GM12878 (cell line): ENCODE measurements at regions not wholly inside any gene's neighbourhood (a gene's known extent, or its start where the extent isn't known, plus 50 kb on each side); places are given as distances from the start of the nearest gene placed in this dataset.

Source experiments
- ATAC-seq: fragments of 200-7000 bp; cut with Tn5 transposase; 3 replicates; pipeline ENCODE4 v1.9.1; 2020; ENCODE audit warnings: mild to moderate bottlenecking, moderate library complexity
- BruUV-seq: library from RNA; stranded (reverse); fragments of 400-500 nt; replicated peaks from 2 replicates; lab custom pipeline; 2021; lab: Mats Ljungman, UMichigan
- CTCF ChIA-PET: fragments of 300-600 bp; sonication (Branson Sonifier 250); formaldehyde crosslinking; extraction: SDS; loops from one replicate; lab custom pipeline; 2021; ENCODE audit warnings: inconsistent platforms; lab: Yijun Ruan, JAX
- POLR2A ChIA-PET: fragments of 350-600 bp; formaldehyde crosslinking; extraction: SDS; loops from one replicate; lab custom pipeline; 2021; ENCODE audit warnings: inconsistent platforms; lab: Charles Lee
- RAD21 ChIA-PET: fragments of 300-600 bp; sonication (Branson Sonifier 250); formaldehyde crosslinking; loops from one replicate; lab custom pipeline; 2023; ENCODE audit warnings: antibody characterized with exemption; ENCODE audit not compliant: unreplicated experiment; lab: Charles Lee
- SMC1A ChIA-PET: fragments of 300-600 bp; sonication (Branson Sonifier 250); formaldehyde crosslinking; loops from one replicate; lab custom pipeline; 2023; ENCODE audit not compliant: unreplicated experiment, uncharacterized antibody; lab: Charles Lee
- DNase-seq: peaks from one replicate; pipeline ENCODE4 v3.0.0-alpha.2; 2011; ENCODE audit warnings: low read depth, low spot score
- FAIRE-seq: peaks from 3 replicates; lab custom pipeline; 2011; peaks lifted over from hg19 to GRCh38; lab: Jason Lieb, UNC
- H2AFZ ChIP-seq: 2 replicates; pipeline ENCODE4 v1.6.0; 2011; ENCODE audit warnings: low read depth, low read length, control low read depth; ENCODE audit not compliant: control insufficient read depth
- H3K27ac ChIP-seq: 2 replicates; pipeline ENCODE4 v1.5.1; 2011; ENCODE audit warnings: control low read depth; ENCODE audit not compliant: control insufficient read depth, insufficient read depth
- H3K27me3 ChIP-seq, 2 experiments: replicated peaks in 1 of 2; 2 replicates each; pipeline versions ENCODE4 v1.6.0 to v1.6.1; 2011; ENCODE audit warnings: low read length in 1 of 2; ENCODE audit not compliant: control insufficient read depth in 2 of 2, insufficient read depth in 2 of 2
- H3K36me3 ChIP-seq, 2 experiments: 2 replicates each; pipeline ENCODE4 v1.5.1; 2011; ENCODE audit warnings: low read length in 1 of 2; ENCODE audit not compliant: control insufficient read depth in 2 of 2, insufficient read depth in 2 of 2
- H3K4me1 ChIP-seq: 2 replicates; pipeline ENCODE4 v1.6.1; 2011; ENCODE audit warnings: mild to moderate bottlenecking, low read length, moderate library complexity, mixed read lengths; ENCODE audit not compliant: control insufficient read depth, insufficient read depth
- H3K4me2 ChIP-seq: 2 replicates; pipeline ENCODE4 v1.6.0; 2011; ENCODE audit warnings: control low read depth; ENCODE audit not compliant: control insufficient read depth, insufficient read depth
- H3K4me3 ChIP-seq: fragments of 200-600 bp; sonication (generic); 2 replicates; pipeline ENCODE4 v1.5.1; 2016
- H3K79me2 ChIP-seq: 2 replicates; pipeline ENCODE4 v1.6.0; 2011; ENCODE audit warnings: low read length; ENCODE audit not compliant: control insufficient read depth, insufficient read depth
- H3K9ac ChIP-seq: 2 replicates; pipeline ENCODE4 v1.8.0; 2011; ENCODE audit warnings: low read length, control low read depth, mixed read lengths; ENCODE audit not compliant: control insufficient read depth, insufficient read depth
- H3K9me3 ChIP-seq: replicated peaks from 3 replicates; pipeline ENCODE4 v1.5.1; 2011; ENCODE audit warnings: mild to moderate bottlenecking, low read length; ENCODE audit not compliant: control insufficient read depth, insufficient read depth
- H4K20me1 ChIP-seq: 2 replicates; pipeline ENCODE4 v1.6.0; 2011; ENCODE audit not compliant: control insufficient read depth, insufficient read depth
- ATF2 ChIP-seq: IDR thresholded peaks from 2 replicates; pipeline ENCODE4 v1.6.1; 2012; ENCODE audit warnings: low read length, inconsistent platforms
- EED ChIP-seq: sonication (generic); IDR thresholded peaks from 2 replicates; pipeline ENCODE4 v1.6.1; 2016; ENCODE audit warnings: antibody characterized with exemption, low read depth
- ESRRA ChIP-seq: IDR thresholded peaks from 2 replicates; pipeline ENCODE4 v1.6.1; 2012; ENCODE audit warnings: mild to moderate bottlenecking, low read length, improper control_type of control experiment
- GABPA ChIP-seq: IDR thresholded peaks from 2 replicates; pipeline ENCODE4 v1.6.1; 2014; ENCODE audit warnings: antibody characterized with exemption, low read depth, mild to moderate bottlenecking, inconsistent platforms
- MEF2B ChIP-seq: fragments of 450-650 bp; IDR thresholded peaks from 2 replicates; pipeline ENCODE4 v1.6.1; 2018; ENCODE audit warnings: mild to moderate bottlenecking, moderate library complexity; ENCODE audit not compliant: partially characterized antibody, poor library complexity, severe bottlenecking
- POLR2AphosphoS2 ChIP-seq: IDR thresholded peaks from 2 replicates; pipeline ENCODE4 v1.6.1; 2011; ENCODE audit warnings: low read depth, mild to moderate bottlenecking, low read length, improper control_type of control experiment, moderate library complexity
- RAD21 ChIP-seq: IDR thresholded peaks from 2 replicates; pipeline ENCODE4 v1.6.1; 2011; ENCODE audit warnings: mild to moderate bottlenecking, low read depth, low read length, moderate library complexity; ENCODE audit not compliant: insufficient read depth
- RFX5 ChIP-seq: IDR thresholded peaks from 2 replicates; pipeline ENCODE4 v1.6.1; 2011; ENCODE audit warnings: low read depth, low read length, improper control_type of control experiment
- SMC3 ChIP-seq: IDR thresholded peaks from 2 replicates; pipeline ENCODE4 v1.6.1; 2011; ENCODE audit warnings: low read length, improper control_type of control experiment, borderline replicate concordance
- STAT3 ChIP-seq: IDR thresholded peaks from 2 replicates; pipeline ENCODE4 v1.6.1; 2011; ENCODE audit warnings: low read depth, low read length, improper control_type of control experiment
- ZBED1 ChIP-seq: IDR thresholded peaks from 2 replicates; pipeline ENCODE4 v1.6.1; 2016; ENCODE audit warnings: borderline replicate concordance
- ZBTB11 ChIP-seq: fragments of 450-650 bp; formaldehyde crosslinking; IDR thresholded peaks from 2 replicates; pipeline ENCODE4 v1.5.0; 2022; ENCODE audit warnings: mild to moderate bottlenecking, missing genetic modification characterization
- ZZZ3 ChIP-seq: IDR thresholded peaks from 2 replicates; pipeline ENCODE4 v1.6.1; 2011; ENCODE audit warnings: low read depth; ENCODE audit not compliant: control insufficient read depth, insufficient read length
- WGBS: methylation state at CpG from one replicate; pipeline ENCODE4 v1.1.6; 2016; ENCODE audit warnings: low lambda C conversion rate; ENCODE audit not compliant: insufficient replicate concordance, insufficient coverage; ENCODE audit errors: missing lambda C conversion rate; 5-methylcytosine and 5-hydroxymethylcytosine counted together
- in situ Hi-C: fragments of 300-500 bp; cut with MboI; formaldehyde crosslinking; loops from 9 replicates; pipeline ENCODE4 v1.14.3; 2018; ENCODE audit warnings: mixed read lengths
- intact Hi-C: fragments of 100-400 bp; cut with micrococcal nuclease; formaldehyde crosslinking; loops from one replicate; pipeline ENCODE4 v1.14.2; 2022; ENCODE audit not compliant: unreplicated experiment

DNA sequence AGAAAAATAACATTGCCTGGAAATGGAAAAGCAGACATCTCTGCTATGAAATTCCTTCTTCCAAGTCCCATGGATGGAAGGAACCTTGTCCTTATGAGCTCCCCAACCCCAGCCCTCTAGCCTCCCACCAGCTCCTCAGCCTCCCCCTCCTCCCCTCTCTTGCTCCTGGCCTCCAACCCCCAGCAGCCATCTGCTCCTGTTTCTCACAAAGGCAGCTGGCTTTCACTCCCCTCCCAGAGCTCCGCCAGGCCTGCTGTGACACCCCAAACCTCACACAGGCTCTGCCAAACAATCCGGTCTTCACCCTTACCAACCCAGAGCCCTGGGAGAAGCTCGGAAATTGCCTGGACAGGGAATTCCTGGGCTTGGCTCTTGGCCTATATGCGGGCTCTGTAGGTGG, 69.2 kb downstream of the KLHDC7A start:
- CTCF ChIA-PET, result no interaction called here
- SMC1A ChIA-PET, result no interaction called here
- TF ChIP-seq POLR2AphosphoS2 (no peak), RAD21 (no peak), ESRRA (no peak), GABPA (no peak), SMC3 (no peak), ATF2 (no peak), RFX5 (no peak)
- Histone ChIP-seq H3K9ac (no peak overlapping the region), H3K9me3 (no peaks in the 10 kb centered on the region), H3K4me1 (no peaks in the 10 kb centered on the region), H3K4me3 (no peak overlapping the region), H3K36me3 (no peaks in the 10 kb centered on the region), H4K20me1 (no peaks in the 10 kb centered on the region), H3K79me2 (no peaks in the 10 kb centered on the region), H3K4me2 (no peak overlapping the region), H3K27ac (no peak overlapping the region), H2AFZ (no peak overlapping the region), H3K27me3 (peaks cover 0 to 3% of the 10 kb centered on the region in 2 experiments; a peak in 3 of 4 replicates)
- in situ Hi-C loops, result no loop called here
- DNase-seq (no peak), FAIRE-seq (no peak), ATAC-seq (no peak)
- BruUV-seq, result no TSS peak
- intact Hi-C loops, result no loop called here
- 15% methylated on average over 4 of the region's 4 CpGs for WGBS
- POLR2A ChIA-PET, result no interaction called here
- RAD21 ChIA-PET, result no interaction called here

DNA sequence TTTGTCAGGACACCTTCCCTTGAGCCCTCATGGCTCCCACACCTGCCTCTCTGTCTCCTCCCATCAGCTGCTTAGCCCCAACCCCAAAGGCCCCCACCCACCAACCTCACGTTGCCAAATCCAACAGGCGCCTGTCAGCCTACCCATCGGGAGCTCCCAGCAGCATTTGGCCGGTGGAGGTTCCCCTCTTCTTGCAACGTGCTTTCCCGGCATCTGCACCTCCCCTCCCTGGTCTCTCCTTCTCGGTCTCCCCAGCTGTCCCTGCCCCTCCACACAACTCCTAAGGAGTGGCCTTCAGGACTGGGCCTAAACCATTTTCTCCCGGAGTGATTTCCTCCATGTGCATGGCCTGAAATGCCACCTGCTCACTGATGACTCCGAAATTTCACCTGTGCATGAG, 71.9 kb downstream of the KLHDC7A start:
- peaks cover 2 to 4% of the 10 kb centered on the region in 2 experiments; a peak in 3 of 4 replicates for H3K27me3 ChIP-seq
- H3K4me2 ChIP-seq, result no peak overlapping the region
- H3K4me3 ChIP-seq, result no peak overlapping the region
- H3K27ac ChIP-seq, result no peak overlapping the region
- FAIRE-seq (no peak), ATAC-seq (no peak), DNase-seq (no peak)
- no peak overlapping the region for H3K9ac ChIP-seq
- ChIA-PET RAD21 (no interaction called here), POLR2A (no interaction called here), CTCF (no interaction called here), SMC1A (interaction anchor here (0.6 kb wide), 1 partner anchor 78 kb away, joined by 4 read pairs; no protein-coding TSS in a partner anchor)
- intact Hi-C loops (no loop called here), in situ Hi-C loops (no loop called here)
- H3K79me2 ChIP-seq, result no peaks in the 10 kb centered on the region
- WGBS, result 18% methylated on average over 9 of the region's 9 CpGs
- H3K4me1 ChIP-seq, result no peaks in the 10 kb centered on the region
- no peak overlapping the region for H2AFZ ChIP-seq
- no TSS peak for BruUV-seq
- no peaks in the 10 kb centered on the region for H3K36me3 ChIP-seq
- H4K20me1 ChIP-seq, result no peaks in the 10 kb centered on the region
- H3K9me3 ChIP-seq, result no peaks in the 10 kb centered on the region
- TF ChIP-seq MEF2B (no peak), ZBED1 (no peak), EED (no peak), ZBTB11 (CRISPR knock-in tag) (no peak), STAT3 (no peak), ZZZ3 (no peak), ESRRA (no peak), RFX5 (no peak)
